GM20000 (cell line): ENCODE measurements at regions not wholly inside any gene's neighbourhood (a gene's known extent, or its start where the extent isn't known, plus 50 kb on each side); places are given as distances from the start of the nearest gene placed in this dataset.

Source experiments
- DNase-seq: peaks from one replicate; pipeline ENCODE4 v3.0.0; 2012; ENCODE audit warnings: low spot score
- TF ChIP-seq, protein P1 (sequence below): IDR thresholded peaks from 2 replicates; pipeline ENCODE4 v1.5.1; 2012; ENCODE audit warnings: mild to moderate bottlenecking, control low read depth; ENCODE audit errors: extremely low read depth, missing control alignments

DNA sequence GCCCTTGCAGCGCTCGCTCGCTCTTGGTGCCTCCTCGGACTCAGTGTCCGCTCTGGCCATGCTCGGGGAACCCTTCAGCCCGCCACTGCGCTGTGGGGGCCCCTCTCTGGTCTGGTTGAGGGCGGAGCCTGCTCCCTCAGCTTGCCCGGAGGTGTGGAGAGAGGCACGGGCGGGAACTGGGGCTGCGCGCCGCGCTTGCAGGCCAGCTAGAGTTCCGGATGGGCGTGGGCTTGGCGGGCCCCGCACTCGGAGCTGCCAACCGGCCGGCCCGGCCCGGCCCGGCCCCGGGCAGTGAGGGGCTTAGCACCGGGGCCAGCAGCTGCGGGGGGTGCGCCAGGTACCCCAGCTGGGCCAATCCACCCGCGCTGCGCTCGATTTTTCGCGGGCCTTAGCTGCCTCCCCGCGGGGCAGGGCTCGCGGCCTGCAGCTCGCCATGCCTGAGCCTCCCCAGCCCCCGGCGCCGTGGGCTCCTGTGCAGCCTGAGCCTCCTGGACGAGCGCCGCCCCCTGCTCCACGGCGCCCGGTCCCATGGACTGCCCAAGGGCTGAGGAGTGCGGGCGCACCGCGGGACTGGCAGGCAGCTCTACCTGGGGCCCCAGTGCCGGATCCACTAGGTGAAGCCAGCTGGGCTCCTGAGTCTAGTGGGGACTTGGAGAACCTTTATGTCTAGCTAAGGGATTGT, 217.0 kb upstream of the PKN2 start:
- DNase-seq = no peak
- TF ChIP-seq, protein P1, sequence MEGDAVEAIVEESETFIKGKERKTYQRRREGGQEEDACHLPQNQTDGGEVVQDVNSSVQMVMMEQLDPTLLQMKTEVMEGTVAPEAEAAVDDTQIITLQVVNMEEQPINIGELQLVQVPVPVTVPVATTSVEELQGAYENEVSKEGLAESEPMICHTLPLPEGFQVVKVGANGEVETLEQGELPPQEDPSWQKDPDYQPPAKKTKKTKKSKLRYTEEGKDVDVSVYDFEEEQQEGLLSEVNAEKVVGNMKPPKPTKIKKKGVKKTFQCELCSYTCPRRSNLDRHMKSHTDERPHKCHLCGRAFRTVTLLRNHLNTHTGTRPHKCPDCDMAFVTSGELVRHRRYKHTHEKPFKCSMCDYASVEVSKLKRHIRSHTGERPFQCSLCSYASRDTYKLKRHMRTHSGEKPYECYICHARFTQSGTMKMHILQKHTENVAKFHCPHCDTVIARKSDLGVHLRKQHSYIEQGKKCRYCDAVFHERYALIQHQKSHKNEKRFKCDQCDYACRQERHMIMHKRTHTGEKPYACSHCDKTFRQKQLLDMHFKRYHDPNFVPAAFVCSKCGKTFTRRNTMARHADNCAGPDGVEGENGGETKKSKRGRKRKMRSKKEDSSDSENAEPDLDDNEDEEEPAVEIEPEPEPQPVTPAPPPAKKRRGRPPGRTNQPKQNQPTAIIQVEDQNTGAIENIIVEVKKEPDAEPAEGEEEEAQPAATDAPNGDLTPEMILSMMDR = no peak

DNA sequence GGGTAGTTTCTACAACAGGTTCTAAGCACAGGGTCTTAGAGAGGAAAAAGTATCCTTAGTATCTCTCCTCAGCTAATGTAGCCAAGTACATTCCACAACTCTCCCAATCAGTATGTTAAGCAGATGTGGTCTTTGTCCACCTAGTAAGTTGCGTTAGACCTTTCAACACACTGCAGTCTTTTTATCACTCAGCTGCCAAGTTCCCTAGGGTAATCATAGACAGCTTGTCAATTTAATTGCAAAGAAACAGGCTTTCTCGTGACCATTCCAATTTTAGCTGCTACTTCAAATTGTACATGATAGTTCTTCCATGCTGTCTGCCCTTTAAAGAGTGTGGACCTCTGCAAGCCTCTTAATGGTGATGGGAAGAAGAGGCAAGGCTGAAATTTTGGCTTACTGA, 211.8 kb upstream of the PKN2 start:
- TF ChIP-seq, protein P1 = no peak
- DNase-seq = no peak

DNA sequence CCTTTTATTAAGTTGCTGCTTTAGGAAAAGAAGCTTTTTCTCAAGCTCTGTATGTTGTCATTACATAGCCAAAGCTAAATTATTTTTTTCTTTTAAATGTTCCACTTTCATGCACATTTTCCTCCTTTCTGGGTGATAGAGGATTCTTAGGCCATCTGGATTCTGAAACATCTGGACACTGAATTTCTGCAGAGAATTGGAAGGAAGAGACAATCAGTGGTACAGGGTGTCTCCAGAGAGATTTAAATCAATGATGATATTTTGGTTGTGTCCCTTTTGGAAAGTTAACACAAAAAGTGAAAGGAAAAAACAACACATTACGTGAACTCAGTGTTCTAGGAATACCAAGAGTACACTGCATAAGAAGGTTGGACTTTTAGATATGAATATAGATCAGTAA, 211.4 kb upstream of the PKN2 start:
- TF ChIP-seq, protein P1 = no peak
- no peak for DNase-seq

DNA sequence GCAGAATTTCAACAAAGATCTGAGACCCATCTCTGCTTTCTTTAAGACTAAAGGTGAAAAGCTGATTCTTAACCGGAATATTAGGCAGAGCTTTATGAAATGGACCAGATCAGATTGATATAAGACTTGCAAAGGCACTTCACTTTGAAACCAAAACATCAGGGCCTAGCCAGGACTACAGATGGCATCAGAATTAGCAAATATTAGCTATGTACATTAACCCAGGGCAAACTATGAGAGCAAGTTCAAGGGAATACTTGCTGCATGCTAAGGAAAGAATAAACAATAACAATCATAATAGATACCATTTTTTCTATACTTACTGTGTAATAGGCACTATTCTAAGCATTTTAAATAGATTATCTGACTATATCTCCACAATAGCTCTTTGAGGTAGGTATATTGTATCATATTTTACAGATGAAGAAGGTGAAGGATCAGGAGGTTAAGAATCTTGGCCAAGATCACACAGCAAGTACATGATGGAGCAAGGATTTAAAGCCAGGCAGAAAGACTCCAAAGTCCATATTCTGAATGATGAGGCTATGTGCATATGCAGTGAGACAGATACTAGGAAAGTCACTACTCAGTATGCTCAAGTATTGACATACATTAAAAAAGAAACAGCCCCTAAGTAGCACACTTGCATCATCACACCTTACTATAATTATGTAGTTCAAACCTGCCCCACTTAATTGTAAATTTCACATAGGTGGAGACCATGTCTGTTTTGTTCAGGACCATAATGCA, 209.3 kb upstream of the PKN2 start:
- TF ChIP-seq, protein P1 = no peak
- no peak for DNase-seq

DNA sequence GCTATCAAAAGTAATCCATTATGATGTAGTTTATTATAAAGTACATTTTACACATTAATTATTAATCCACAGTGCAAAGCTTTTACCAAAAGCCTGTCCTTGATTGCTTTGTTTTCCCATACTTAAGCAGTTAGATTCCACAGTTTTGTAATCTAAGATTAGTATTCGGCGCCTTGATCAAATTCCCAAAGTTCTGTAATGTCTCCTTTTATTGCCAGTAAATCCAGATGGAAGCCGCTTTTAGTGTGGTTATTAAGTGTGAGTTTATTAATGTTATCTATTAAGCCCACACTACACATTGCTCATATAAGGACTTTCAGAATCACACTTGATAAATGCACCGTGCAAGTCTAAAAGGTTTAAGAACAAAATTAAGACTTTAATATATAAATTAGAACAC, 199.2 kb upstream of the PKN2 start:
- no peak for DNase-seq
- TF ChIP-seq, protein P1 = no peak

DNA sequence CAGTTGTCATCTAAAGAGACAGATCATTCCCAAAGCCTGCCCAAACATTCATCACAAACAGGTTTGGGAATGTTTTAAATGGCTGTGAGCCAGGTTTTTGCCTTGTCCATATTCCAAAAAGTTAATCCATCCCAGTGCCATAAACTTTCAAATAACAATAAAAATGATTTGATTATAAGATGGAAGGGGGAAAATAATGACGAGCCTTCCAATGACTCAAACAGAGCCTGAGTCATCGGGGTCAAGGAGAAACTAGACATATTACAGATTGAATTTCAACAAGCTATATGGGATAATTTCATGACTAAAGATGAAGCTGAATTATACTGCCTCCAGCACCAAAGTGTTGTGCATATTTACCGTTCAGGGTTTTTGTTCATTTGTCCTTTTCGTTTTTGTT, 195.8 kb upstream of the PKN2 start:
- TF ChIP-seq, protein P1 = no peak

DNA sequence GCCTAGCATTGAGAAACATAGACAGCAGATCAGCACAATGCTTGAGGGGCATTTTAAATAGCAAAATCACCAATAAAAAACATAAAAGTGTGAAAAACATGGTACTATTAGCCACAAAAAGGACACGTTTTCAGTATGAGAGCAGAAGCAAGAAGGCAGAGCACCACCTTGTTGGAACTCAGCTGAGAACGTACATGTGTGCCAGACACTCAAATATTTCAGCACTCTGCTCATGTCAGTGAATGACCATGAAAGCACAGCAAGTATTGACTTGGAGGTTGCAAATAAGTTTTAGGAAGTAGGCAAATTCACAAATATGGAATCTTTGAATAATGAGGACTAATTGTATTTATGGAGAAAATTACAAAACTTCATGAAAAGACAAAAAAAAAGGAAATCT, 193.4 kb upstream of the PKN2 start:
- TF ChIP-seq, protein P1 = no peak
- no peak for DNase-seq

More for the DNA sequence above, 195.8 kb upstream of the PKN2 start:
- DNase-seq = no peak
